CD4-positive, alpha-beta T cell treated with Interleukin-6 at 100 ng/mL for 8 hours (primary cell): ENCODE measurements at regions not wholly inside any gene's neighbourhood (a gene's known extent, or its start where the extent isn't known, plus 50 kb on each side); places are given as distances from the start of the nearest gene placed in this dataset.

ENCODE experiments used
- DNase-seq: peaks from one replicate; pipeline ENCODE4 v3.0.0-alpha.2; 2020; ENCODE audit warnings: mixed read lengths, low spot score

GRCh38 chr5:110112348-110112747 is 422.6 kb downstream of the MAN2A1 start:
- no peak for DNase-seq

- no peak for DNase-seq
Measured at GRCh38 chr5:110115503-110115902, 425.8 kb downstream of the MAN2A1 start.

- no peak for DNase-seq
Measured at GRCh38 chr5:110116539-110116938, 426.8 kb downstream of the MAN2A1 start.

GRCh38 chr5:110134963-110135935 is 445.5 kb downstream of the MAN2A1 start:
- no peak for DNase-seq

- no peak for DNase-seq
Measured at GRCh38 chr5:110150199-110150598, 460.5 kb downstream of the MAN2A1 start.

GRCh38 chr5:110159202-110159601 is 469.5 kb downstream of the MAN2A1 start:
- no peak for DNase-seq

GRCh38 chr5:110161162-110161561 is 471.4 kb downstream of the MAN2A1 start:
- no peak for DNase-seq

GRCh38 chr5:110165366-110165765 is 475.6 kb downstream of the MAN2A1 start:
- no peak for DNase-seq

- no peak for DNase-seq
Measured at GRCh38 chr5:110167384-110167783, 477.7 kb downstream of the MAN2A1 start.

GRCh38 chr5:110169461-110169860 is 479.7 kb downstream of the MAN2A1 start:
- no peak for DNase-seq

- DNase-seq: no peak
Measured at GRCh38 chr5:110177729-110178128, 488.0 kb downstream of the MAN2A1 start.

GRCh38 chr5:110179321-110179720 is 489.6 kb downstream of the MAN2A1 start:
- DNase-seq: no peak

GRCh38 chr5:110194191-110194590 is 504.5 kb downstream of the MAN2A1 start:
- DNase-seq: no peak

GRCh38 chr5:110195288-110195687 is 505.6 kb downstream of the MAN2A1 start:
- no peak for DNase-seq

- no peak for DNase-seq
Measured at GRCh38 chr5:110201791-110202190, 512.1 kb downstream of the MAN2A1 start.

- DNase-seq: no peak
Measured at GRCh38 chr5:110203661-110204060, 513.9 kb downstream of the MAN2A1 start.

- no peak for DNase-seq
Measured at GRCh38 chr5:110209401-110209800, 517.1 kb downstream of the TMEM232 start.

GRCh38 chr5:110218981-110219380 is 507.5 kb downstream of the TMEM232 start:
- DNase-seq: no peak

GRCh38 chr5:110219769-110220168 is 506.7 kb downstream of the TMEM232 start:
- no peak for DNase-seq

GRCh38 chr5:110221036-110221435 is 505.4 kb downstream of the TMEM232 start:
- no peak for DNase-seq

GRCh38 chr5:110224050-110224449 is 502.4 kb downstream of the TMEM232 start:
- DNase-seq: no peak

GRCh38 chr5:110225949-110226348 is 500.5 kb downstream of the TMEM232 start:
- DNase-seq: no peak

- no peak for DNase-seq
Measured at GRCh38 chr5:110239786-110240185, 486.7 kb downstream of the TMEM232 start.

- no peak for DNase-seq
Measured at GRCh38 chr5:110242950-110243349, 483.5 kb downstream of the TMEM232 start.
